PC-9 (cell line): ENCODE measurements at regions not wholly inside any gene's neighbourhood (a gene's known extent, or its start where the extent isn't known, plus 50 kb on each side); places are given as distances from the start of the nearest gene placed in this dataset.

Experiments used
- EZH2 ChIP-seq: fragments of 200-600 bp; sonication (generic); IDR thresholded peaks from 2 replicates; pipeline ENCODE4 v1.8.0; 2017; ENCODE audit warnings: antibody characterized with exemption, low read depth
- TF ChIP-seq, protein P1 (sequence below): fragments of 200-600 bp; sonication (generic); conservative IDR thresholded peaks from 2 replicates; pipeline ENCODE4 v1.6.1; 2017; ENCODE audit warnings: mixed run types, antibody characterized with exemption, mild to moderate bottlenecking, moderate library complexity

DNA sequence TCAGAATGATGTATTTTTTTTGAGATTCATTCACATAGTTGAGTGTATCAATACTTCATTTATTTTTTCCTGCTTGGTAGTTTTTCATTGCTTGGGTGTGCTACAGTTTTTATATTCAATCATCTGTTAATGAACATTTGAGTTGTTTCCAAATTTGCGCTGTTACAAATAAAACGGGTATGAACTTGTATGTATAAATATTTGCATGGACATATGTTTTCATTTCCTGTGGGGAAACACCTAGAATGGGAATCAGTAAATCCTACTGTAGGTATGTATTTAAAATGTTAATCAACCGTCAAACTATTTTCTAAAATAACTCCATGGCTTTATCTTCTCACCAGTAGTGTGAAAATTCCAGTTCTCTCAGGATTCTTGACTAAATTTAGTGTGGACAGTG lies 826.3 kb downstream of the EFNB2 start:
- TF ChIP-seq, protein P1, sequence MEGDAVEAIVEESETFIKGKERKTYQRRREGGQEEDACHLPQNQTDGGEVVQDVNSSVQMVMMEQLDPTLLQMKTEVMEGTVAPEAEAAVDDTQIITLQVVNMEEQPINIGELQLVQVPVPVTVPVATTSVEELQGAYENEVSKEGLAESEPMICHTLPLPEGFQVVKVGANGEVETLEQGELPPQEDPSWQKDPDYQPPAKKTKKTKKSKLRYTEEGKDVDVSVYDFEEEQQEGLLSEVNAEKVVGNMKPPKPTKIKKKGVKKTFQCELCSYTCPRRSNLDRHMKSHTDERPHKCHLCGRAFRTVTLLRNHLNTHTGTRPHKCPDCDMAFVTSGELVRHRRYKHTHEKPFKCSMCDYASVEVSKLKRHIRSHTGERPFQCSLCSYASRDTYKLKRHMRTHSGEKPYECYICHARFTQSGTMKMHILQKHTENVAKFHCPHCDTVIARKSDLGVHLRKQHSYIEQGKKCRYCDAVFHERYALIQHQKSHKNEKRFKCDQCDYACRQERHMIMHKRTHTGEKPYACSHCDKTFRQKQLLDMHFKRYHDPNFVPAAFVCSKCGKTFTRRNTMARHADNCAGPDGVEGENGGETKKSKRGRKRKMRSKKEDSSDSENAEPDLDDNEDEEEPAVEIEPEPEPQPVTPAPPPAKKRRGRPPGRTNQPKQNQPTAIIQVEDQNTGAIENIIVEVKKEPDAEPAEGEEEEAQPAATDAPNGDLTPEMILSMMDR, result no peak
- TF ChIP-seq EZH2, result no peak
